Mesothelial cell of epicardium (in vitro differentiated cells): ENCODE measurements at regions not wholly inside any gene's neighbourhood (a gene's known extent, or its start where the extent isn't known, plus 50 kb on each side); places are given as distances from the start of the nearest gene placed in this dataset.

Source experiments
- DNase-seq, 2 experiments: peaks; one replicate each; pipeline ENCODE4 v3.0.0; 2021; ENCODE audit warnings: low spot score in 2 of 2; ENCODE audit not compliant: unreplicated experiment in 2 of 2
- H3K27ac Mint-ChIP-seq: 2 replicates; pipeline ENCODE4 v1.8.0; 2021; ENCODE audit warnings: mixed read lengths
- H3K27me3 Mint-ChIP-seq: 2 replicates; pipeline ENCODE4 v1.8.0; 2021; ENCODE audit warnings: low read depth, mixed read lengths
- H3K36me3 Mint-ChIP-seq: 2 replicates; pipeline ENCODE4 v1.8.0; 2021; ENCODE audit warnings: mixed read lengths
- H3K4me1 Mint-ChIP-seq: 2 replicates; pipeline ENCODE4 v1.8.0; 2021; ENCODE audit warnings: mixed read lengths
- H3K4me3 Mint-ChIP-seq: 2 replicates; pipeline ENCODE4 v1.8.0; 2021; ENCODE audit warnings: mild to moderate bottlenecking, moderate library complexity, mixed read lengths
- H3K9me3 Mint-ChIP-seq: 2 replicates; pipeline ENCODE4 v1.8.0; 2021; ENCODE audit warnings: mixed read lengths
- TF ChIP-seq, protein P1 (sequence below): fragments of 200-600 bp; sonication (generic); IDR thresholded peaks from one replicate; pipeline ENCODE4 v1.5.0; 2021; ENCODE audit warnings: antibody characterized with exemption; ENCODE audit not compliant: unreplicated experiment

DNA sequence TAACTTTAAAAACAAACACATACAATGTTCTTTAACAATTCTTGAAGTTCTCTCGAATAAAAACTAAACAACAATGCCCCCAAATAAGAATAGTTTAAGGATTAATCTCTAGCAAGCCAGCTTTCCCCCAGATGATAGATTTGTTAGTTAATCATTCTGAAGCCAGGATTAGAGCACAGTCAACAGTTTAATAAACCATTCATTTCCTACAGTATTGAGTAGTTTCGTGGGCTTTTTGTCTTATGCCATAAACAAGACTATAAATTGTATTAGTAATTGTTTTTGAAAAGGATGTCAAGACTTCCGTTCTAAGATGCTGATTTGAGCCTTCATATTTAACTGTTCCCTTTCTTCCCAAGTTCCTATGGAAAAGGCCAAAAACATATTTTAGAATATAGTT is 136.6 kb downstream of the PIK3R1 start:
- TF ChIP-seq, protein P1, sequence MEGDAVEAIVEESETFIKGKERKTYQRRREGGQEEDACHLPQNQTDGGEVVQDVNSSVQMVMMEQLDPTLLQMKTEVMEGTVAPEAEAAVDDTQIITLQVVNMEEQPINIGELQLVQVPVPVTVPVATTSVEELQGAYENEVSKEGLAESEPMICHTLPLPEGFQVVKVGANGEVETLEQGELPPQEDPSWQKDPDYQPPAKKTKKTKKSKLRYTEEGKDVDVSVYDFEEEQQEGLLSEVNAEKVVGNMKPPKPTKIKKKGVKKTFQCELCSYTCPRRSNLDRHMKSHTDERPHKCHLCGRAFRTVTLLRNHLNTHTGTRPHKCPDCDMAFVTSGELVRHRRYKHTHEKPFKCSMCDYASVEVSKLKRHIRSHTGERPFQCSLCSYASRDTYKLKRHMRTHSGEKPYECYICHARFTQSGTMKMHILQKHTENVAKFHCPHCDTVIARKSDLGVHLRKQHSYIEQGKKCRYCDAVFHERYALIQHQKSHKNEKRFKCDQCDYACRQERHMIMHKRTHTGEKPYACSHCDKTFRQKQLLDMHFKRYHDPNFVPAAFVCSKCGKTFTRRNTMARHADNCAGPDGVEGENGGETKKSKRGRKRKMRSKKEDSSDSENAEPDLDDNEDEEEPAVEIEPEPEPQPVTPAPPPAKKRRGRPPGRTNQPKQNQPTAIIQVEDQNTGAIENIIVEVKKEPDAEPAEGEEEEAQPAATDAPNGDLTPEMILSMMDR, result no peak
- H3K27me3 Mint-ChIP-seq, result no peaks in the 10 kb centered on the region
- no peak overlapping the region for H3K4me3 Mint-ChIP-seq
- H3K9me3 Mint-ChIP-seq, result peaks cover 9% of the 10 kb centered on the region
- peaks cover 21% of the 10 kb centered on the region for H3K4me1 Mint-ChIP-seq
- H3K27ac Mint-ChIP-seq, result no peak overlapping the region
- no peak for DNase-seq
- peaks cover 2% of the 10 kb centered on the region for H3K36me3 Mint-ChIP-seq

DNA sequence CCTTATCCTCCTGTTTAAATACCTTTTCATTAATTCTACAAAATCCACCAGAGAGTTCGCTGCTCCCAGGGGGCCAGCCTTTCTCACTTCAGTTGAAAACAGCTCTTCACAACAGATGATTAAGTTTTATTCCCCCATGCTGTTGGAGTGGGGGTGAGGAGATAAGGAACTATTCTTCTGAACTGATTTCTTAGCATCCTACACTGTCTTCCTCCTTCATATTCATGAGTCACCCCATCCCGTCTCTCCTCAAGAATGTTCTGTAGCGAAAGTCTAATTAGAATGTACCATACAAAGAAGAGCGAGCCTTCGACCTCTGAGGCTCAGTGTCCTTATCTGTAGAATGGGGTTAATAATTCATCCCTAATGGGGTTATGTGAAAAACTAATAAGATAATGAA is 138.0 kb downstream of the PIK3R1 start:
- TF ChIP-seq, protein P1, result no peak
- no peak overlapping the region for H3K27ac Mint-ChIP-seq
- H3K4me1 Mint-ChIP-seq, result peaks cover 28% of the 10 kb centered on the region
- no peaks in the 10 kb centered on the region for H3K9me3 Mint-ChIP-seq
- no peaks in the 10 kb centered on the region for H3K27me3 Mint-ChIP-seq
- DNase-seq, result no peak
- H3K36me3 Mint-ChIP-seq, result no peaks in the 10 kb centered on the region
- no peak overlapping the region for H3K4me3 Mint-ChIP-seq

DNA sequence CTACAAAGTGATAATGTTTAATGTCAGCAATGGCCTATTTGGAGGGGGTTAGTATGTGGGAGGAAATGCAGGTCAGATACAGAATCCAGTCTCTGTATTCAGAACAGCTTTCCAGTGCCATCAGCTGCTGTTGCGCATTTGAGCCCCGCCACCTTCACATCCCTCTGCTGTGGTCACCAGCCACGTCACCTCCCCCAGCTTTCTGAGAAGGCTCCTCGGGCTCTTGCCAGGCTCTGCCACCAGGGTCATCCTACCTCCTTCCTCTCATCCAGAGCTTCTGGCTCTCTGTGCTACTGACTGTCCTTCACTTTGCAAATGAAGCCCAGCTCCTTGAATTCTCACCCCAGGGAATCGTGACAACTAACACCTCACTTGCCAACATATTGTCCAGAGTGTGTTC is 138.8 kb downstream of the PIK3R1 start:
- Mint-ChIP-seq H3K4me3 (no peak overlapping the region), H3K9me3 (no peaks in the 10 kb centered on the region), H3K36me3 (no peaks in the 10 kb centered on the region), H3K4me1 (peaks cover 28% of the 10 kb centered on the region), H3K27me3 (no peaks in the 10 kb centered on the region), H3K27ac (peak overlapping the region; percentile 19)
- TF ChIP-seq, protein P1, result no peak
- DNase-seq, result no peak

DNA sequence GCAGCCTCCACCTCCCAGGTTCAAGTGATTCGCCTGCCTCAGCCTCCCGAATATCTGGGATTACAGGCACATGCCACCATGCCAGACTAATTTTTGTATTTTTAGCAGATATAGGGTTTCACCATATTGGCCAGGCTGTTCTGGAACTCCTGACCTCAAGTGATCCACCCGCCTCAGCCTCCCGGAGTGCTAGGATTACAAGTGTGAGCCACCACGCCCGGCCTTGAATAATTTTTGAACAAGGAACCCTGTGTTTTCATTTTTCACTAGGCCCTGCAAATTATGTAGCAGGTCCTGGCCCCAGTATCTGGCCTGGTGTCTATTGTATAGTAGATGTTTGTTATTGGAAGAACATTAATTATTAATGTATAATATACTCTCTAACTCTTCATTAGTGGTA is 140.7 kb downstream of the PIK3R1 start:
- H3K4me1 Mint-ChIP-seq, result peaks cover 28% of the 10 kb centered on the region
- TF ChIP-seq, protein P1, result no peak
- no peak for DNase-seq
- no peak overlapping the region for H3K4me3 Mint-ChIP-seq
- H3K27ac Mint-ChIP-seq, result no peak overlapping the region
- H3K9me3 Mint-ChIP-seq, result no peaks in the 10 kb centered on the region
- H3K27me3 Mint-ChIP-seq, result no peaks in the 10 kb centered on the region
- no peaks in the 10 kb centered on the region for H3K36me3 Mint-ChIP-seq

DNA sequence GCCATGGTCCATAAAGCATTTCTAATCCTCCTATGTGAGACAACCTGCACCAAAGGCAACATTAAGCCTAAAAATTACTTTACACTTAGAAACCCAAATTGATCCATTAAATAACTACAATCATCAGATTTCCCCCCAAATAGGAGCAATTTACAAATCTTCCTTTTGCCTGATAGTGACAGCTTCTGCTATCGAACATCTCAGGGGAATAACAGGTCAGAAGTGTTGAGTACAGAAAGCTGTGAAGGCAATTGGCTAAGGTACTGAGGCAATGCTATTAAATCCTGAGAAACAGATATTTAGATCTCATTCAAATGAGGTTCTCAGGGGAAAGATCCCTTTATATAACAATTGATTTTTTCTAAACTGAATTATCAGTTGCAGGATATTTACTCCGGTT is 141.1 kb downstream of the PIK3R1 start:
- no peak for DNase-seq
- Mint-ChIP-seq H3K27me3 (no peaks in the 10 kb centered on the region), H3K9me3 (no peaks in the 10 kb centered on the region), H3K4me3 (no peak overlapping the region), H3K27ac (no peak overlapping the region), H3K36me3 (no peaks in the 10 kb centered on the region), H3K4me1 (peaks cover 28% of the 10 kb centered on the region)
- TF ChIP-seq, protein P1, result no peak

DNA sequence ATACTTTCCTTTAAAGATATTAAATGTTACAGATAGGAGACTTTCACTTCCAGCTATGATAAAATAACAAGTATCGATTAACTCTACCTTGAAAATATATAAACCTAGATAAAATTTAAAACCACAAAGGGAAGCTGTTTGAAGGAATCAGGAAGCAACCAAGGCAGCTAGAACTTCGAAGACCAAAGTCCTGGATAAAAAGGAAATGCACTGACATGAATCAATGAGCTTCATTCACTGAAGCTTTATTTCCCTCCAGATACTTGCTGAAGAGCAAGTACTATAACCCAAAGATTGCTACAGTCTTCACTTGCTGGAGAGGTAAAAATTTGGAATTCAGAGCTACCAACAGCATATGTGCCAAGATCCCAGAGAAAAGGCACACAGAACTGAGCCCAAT is 144.1 kb downstream of the PIK3R1 start:
- Mint-ChIP-seq H3K27ac (no peak overlapping the region), H3K27me3 (no peaks in the 10 kb centered on the region), H3K4me3 (no peak overlapping the region), H3K4me1 (peaks cover 7% of the 10 kb centered on the region), H3K9me3 (peaks cover 11% of the 10 kb centered on the region), H3K36me3 (peaks cover 1% of the 10 kb centered on the region)
- TF ChIP-seq, protein P1, result no peak
- no peak for DNase-seq
